ENCODE measurements at regions not wholly inside any gene's neighbourhood (a gene's known extent, or its start where the extent isn't known, plus 50 kb on each side); places are given as distances from the start of the nearest gene placed in this dataset.

- no peak overlapping the region for H4K8ac ChIP-seq (ENCODE audit: low read depth, low read length)
- H3K4me1 ChIP-seq (ENCODE audit: control insufficient read depth, low read depth, low read length): no peaks in the 10 kb centered on the region
- H3K18ac ChIP-seq (ENCODE audit: low read length): no peak overlapping the region
- no peak overlapping the region for H3K9ac ChIP-seq (ENCODE audit: low read length)
- H3K27me3 ChIP-seq (ENCODE audit: insufficient read depth, low read length, poor library complexity): no peaks in the 10 kb centered on the region
- no peak overlapping the region for H3K27ac ChIP-seq (ENCODE audit: low read depth, low read length)
- H3K36me3 ChIP-seq (ENCODE audit: control insufficient read depth, insufficient read depth, low read length): no peaks in the 10 kb centered on the region
- H2AK5ac ChIP-seq (ENCODE audit: low read length): no peak overlapping the region
- H2BK15ac ChIP-seq (replicated peaks; ENCODE audit: low read depth): no peak overlapping the region
- no peak for DNase-seq
- no CpG with 5 or more reads among the region's 6 CpGs for WGBS (ENCODE audit: extremely low coverage, insufficient coverage, low lambda C conversion rate)
- H2BK120ac ChIP-seq (ENCODE audit: low read depth, low read length): no peak overlapping the region
- H3K4ac ChIP-seq (ENCODE audit: low read depth, low read length): no peak overlapping the region
- H3K4me3 ChIP-seq (ENCODE audit: low read length): no peak overlapping the region
- no peaks in the 10 kb centered on the region for H3K79me1 ChIP-seq (ENCODE audit: low read length)
- H4K5ac ChIP-seq (ENCODE audit: low read length): no peak overlapping the region
- H3K79me2 ChIP-seq (ENCODE audit: control insufficient read depth, insufficient read depth, low read length): no peaks in the 10 kb centered on the region
- no peak overlapping the region for H3K23ac ChIP-seq (ENCODE audit: low read length)
- H2BK5ac ChIP-seq (ENCODE audit: low read length): no peak overlapping the region
- no peak overlapping the region for H3K4me2 ChIP-seq (ENCODE audit: low read length)
- no peak overlapping the region for H3K56ac ChIP-seq (ENCODE audit: low read length)
These were observed 148.2 kb upstream of the WNT4 start for GRCh38 chr1:22291057-22291456.

GRCh38 chr1:22291494-22291893 lies 148.6 kb upstream of the WNT4 start:
- no peak overlapping the region for H3K18ac ChIP-seq (ENCODE audit: low read length)
- H3K23ac ChIP-seq (ENCODE audit: low read length): no peak overlapping the region
- no peak overlapping the region for H4K5ac ChIP-seq (ENCODE audit: low read length)
- no peak for DNase-seq
- H3K4me3 ChIP-seq (ENCODE audit: low read length): no peak overlapping the region
- H3K36me3 ChIP-seq (ENCODE audit: control insufficient read depth, insufficient read depth, low read length): no peaks in the 10 kb centered on the region
- H3K27ac ChIP-seq (ENCODE audit: low read depth, low read length): no peak overlapping the region
- no peak overlapping the region for H3K56ac ChIP-seq (ENCODE audit: low read length)
- H3K4me1 ChIP-seq (ENCODE audit: control insufficient read depth, low read depth, low read length): no peaks in the 10 kb centered on the region
- no peaks in the 10 kb centered on the region for H3K79me1 ChIP-seq (ENCODE audit: low read length)
- H3K9ac ChIP-seq (ENCODE audit: low read length): no peak overlapping the region
- H3K27me3 ChIP-seq (ENCODE audit: insufficient read depth, low read length, poor library complexity): no peaks in the 10 kb centered on the region
- no peak overlapping the region for H2BK15ac ChIP-seq (replicated peaks; ENCODE audit: low read depth)
- H3K79me2 ChIP-seq (ENCODE audit: control insufficient read depth, insufficient read depth, low read length): no peaks in the 10 kb centered on the region
- H2BK5ac ChIP-seq (ENCODE audit: low read length): no peak overlapping the region
- H3K4me2 ChIP-seq (ENCODE audit: low read length): no peak overlapping the region
- H2BK120ac ChIP-seq (ENCODE audit: low read depth, low read length): no peak overlapping the region
- H2AK5ac ChIP-seq (ENCODE audit: low read length): no peak overlapping the region
- H4K8ac ChIP-seq (ENCODE audit: low read depth, low read length): no peak overlapping the region
- H3K4ac ChIP-seq (ENCODE audit: low read depth, low read length): no peak overlapping the region

- no peak for DNase-seq
- Histone ChIP-seq H3K4ac (ENCODE audit: low read depth, low read length) (no peak overlapping the region), H3K23ac (ENCODE audit: low read length) (no peak overlapping the region), H3K4me1 (ENCODE audit: control insufficient read depth, low read depth, low read length) (no peaks in the 10 kb centered on the region), H2BK15ac (replicated peaks; ENCODE audit: low read depth) (no peak overlapping the region), H3K79me2 (ENCODE audit: control insufficient read depth, insufficient read depth, low read length) (no peaks in the 10 kb centered on the region), H4K5ac (ENCODE audit: low read length) (no peak overlapping the region), H3K56ac (ENCODE audit: low read length) (no peak overlapping the region), H2BK5ac (ENCODE audit: low read length) (no peak overlapping the region), H3K18ac (ENCODE audit: low read length) (no peak overlapping the region), H3K9ac (ENCODE audit: low read length) (no peak overlapping the region), H3K4me3 (ENCODE audit: low read length) (no peak overlapping the region), H3K36me3 (ENCODE audit: control insufficient read depth, insufficient read depth, low read length) (no peaks in the 10 kb centered on the region), H4K8ac (ENCODE audit: low read depth, low read length) (no peak overlapping the region), H2BK120ac (ENCODE audit: low read depth, low read length) (no peak overlapping the region), H3K4me2 (ENCODE audit: low read length) (no peak overlapping the region), H3K27ac (ENCODE audit: low read depth, low read length) (no peak overlapping the region), H3K27me3 (ENCODE audit: insufficient read depth, low read length, poor library complexity) (no peaks in the 10 kb centered on the region), H3K79me1 (ENCODE audit: low read length) (no peaks in the 10 kb centered on the region), H2AK5ac (ENCODE audit: low read length) (no peak overlapping the region)
- no CpG with 5 or more reads among the region's 16 CpGs for WGBS (ENCODE audit: extremely low coverage, insufficient coverage, low lambda C conversion rate)
These were observed 149.3 kb upstream of the WNT4 start for GRCh38 chr1:22292011-22292788.

- Histone ChIP-seq H3K79me1 (ENCODE audit: low read length) (no peaks in the 10 kb centered on the region), H3K4me1 (ENCODE audit: control insufficient read depth, low read depth, low read length) (no peaks in the 10 kb centered on the region), H4K5ac (ENCODE audit: low read length) (no peak overlapping the region), H3K9ac (ENCODE audit: low read length) (no peak overlapping the region), H3K27ac (ENCODE audit: low read depth, low read length) (no peak overlapping the region), H4K8ac (ENCODE audit: low read depth, low read length) (no peak overlapping the region), H3K27me3 (ENCODE audit: insufficient read depth, low read length, poor library complexity) (no peaks in the 10 kb centered on the region), H3K4me3 (ENCODE audit: low read length) (no peak overlapping the region), H3K36me3 (ENCODE audit: control insufficient read depth, insufficient read depth, low read length) (no peaks in the 10 kb centered on the region), H2AK5ac (ENCODE audit: low read length) (no peak overlapping the region), H3K23ac (ENCODE audit: low read length) (no peak overlapping the region), H3K56ac (ENCODE audit: low read length) (no peak overlapping the region), H3K4me2 (ENCODE audit: low read length) (no peak overlapping the region), H2BK5ac (ENCODE audit: low read length) (no peak overlapping the region), H3K18ac (ENCODE audit: low read length) (no peak overlapping the region), H3K79me2 (ENCODE audit: control insufficient read depth, insufficient read depth, low read length) (no peaks in the 10 kb centered on the region), H2BK120ac (ENCODE audit: low read depth, low read length) (no peak overlapping the region), H3K4ac (ENCODE audit: low read depth, low read length) (no peak overlapping the region), H2BK15ac (replicated peaks; ENCODE audit: low read depth) (no peak overlapping the region)
- no peak for DNase-seq
- WGBS (ENCODE audit: extremely low coverage, insufficient coverage, low lambda C conversion rate): no CpG with 5 or more reads among the region's 2 CpGs
These were observed 152.5 kb upstream of the WNT4 start for GRCh38 chr1:22295396-22295795.

GRCh38 chr1:22295856-22296255 lies 153.0 kb upstream of the WNT4 start:
- H2AK5ac ChIP-seq (ENCODE audit: low read length): no peak overlapping the region
- no peak overlapping the region for H3K23ac ChIP-seq (ENCODE audit: low read length)
- H3K4me3 ChIP-seq (ENCODE audit: low read length): no peak overlapping the region
- no peaks in the 10 kb centered on the region for H3K4me1 ChIP-seq (ENCODE audit: control insufficient read depth, low read depth, low read length)
- no peak overlapping the region for H4K5ac ChIP-seq (ENCODE audit: low read length)
- H3K4me2 ChIP-seq (ENCODE audit: low read length): no peak overlapping the region
- H3K36me3 ChIP-seq (ENCODE audit: control insufficient read depth, insufficient read depth, low read length): no peaks in the 10 kb centered on the region
- H3K9ac ChIP-seq (ENCODE audit: low read length): no peak overlapping the region
- no peaks in the 10 kb centered on the region for H3K79me2 ChIP-seq (ENCODE audit: control insufficient read depth, insufficient read depth, low read length)
- no peak overlapping the region for H2BK120ac ChIP-seq (ENCODE audit: low read depth, low read length)
- H3K18ac ChIP-seq (ENCODE audit: low read length): no peak overlapping the region
- no peak overlapping the region for H3K4ac ChIP-seq (ENCODE audit: low read depth, low read length)
- H4K8ac ChIP-seq (ENCODE audit: low read depth, low read length): no peak overlapping the region
- no peak overlapping the region for H3K56ac ChIP-seq (ENCODE audit: low read length)
- H2BK15ac ChIP-seq (replicated peaks; ENCODE audit: low read depth): no peak overlapping the region
- DNase-seq: no peak
- H3K27me3 ChIP-seq (ENCODE audit: insufficient read depth, low read length, poor library complexity): no peaks in the 10 kb centered on the region
- no peaks in the 10 kb centered on the region for H3K79me1 ChIP-seq (ENCODE audit: low read length)
- WGBS (ENCODE audit: extremely low coverage, insufficient coverage, low lambda C conversion rate): no CpG with 5 or more reads among the region's 8 CpGs
- H2BK5ac ChIP-seq (ENCODE audit: low read length): no peak overlapping the region
- no peak overlapping the region for H3K27ac ChIP-seq (ENCODE audit: low read depth, low read length)

Data from mesendoderm (in vitro differentiated cells).